HCT116 (cell line): ENCODE measurements at regions not wholly inside any gene's neighbourhood (a gene's known extent, or its start where the extent isn't known, plus 50 kb on each side); places are given as distances from the start of the nearest gene placed in this dataset.

Experiments used
- ATAC-seq: fragments of 200-7000 bp; cut with Tn5 transposase; 2 replicates; pipeline ENCODE4 v1.9.1; 2020; ENCODE audit warnings: mild to moderate bottlenecking, moderate library complexity
- BruUV-seq: library from RNA; stranded (reverse); fragments of 400-500 nt; replicated peaks from 2 replicates; lab custom pipeline; 2021; lab: Mats Ljungman, UMichigan
- CTCF ChIA-PET: fragments of 300-600 bp; sonication (Branson Sonifier 250); formaldehyde crosslinking; loops from one replicate; lab custom pipeline; 2021; ENCODE audit warnings: antibody characterized with exemption; lab: Charles Lee
- POLR2A ChIA-PET: fragments of 300-600, 350-600 bp; sonication (Branson Sonifier 250); formaldehyde crosslinking; loops from one replicate; lab custom pipeline; 2021; ENCODE audit warnings: antibody characterized with exemption; lab: Charles Lee
- RAD21 ChIA-PET, 2 experiments: fragments of 300-600 bp; sonication (Branson Sonifier 250); formaldehyde crosslinking; loops; one replicate each; lab custom pipeline; 2023; ENCODE audit warnings: low total read pairs in 2 of 2; ENCODE audit not compliant: uncharacterized antibody in 2 of 2, unreplicated experiment in 2 of 2, low non-redundant PET in 1 of 2; lab: Charles Lee
- DNase-seq: peaks from one replicate; pipeline ENCODE4 v3.0.0-alpha.2; 2010; ENCODE audit warnings: low read depth, low spot score
- H2AFZ ChIP-seq: fragments of 200-600 bp; shearing (Covaris generic), sonication (generic); 2 replicates; pipeline ENCODE4 v1.6.1; 2017; ENCODE audit warnings: low read depth, mixed run types, mixed read lengths, antibody characterized with exemption, low read length; ENCODE audit not compliant: poor library complexity, severe bottlenecking
- H3K27ac ChIP-seq: 2 replicates; pipeline ENCODE4 v1.5.1; 2012; ENCODE audit warnings: low read depth, low read length
- H3K27me3 ChIP-seq: fragments of 200-600 bp; sonication (generic); 2 replicates; pipeline ENCODE4 v1.6.1; 2016; ENCODE audit warnings: mixed run types, low read length, mixed read lengths; ENCODE audit not compliant: insufficient read depth
- H3K36me3 ChIP-seq, 2 experiments: fragments of 200-500 bp in 1 of 2; fragments of 200-600 bp in 1 of 2; sonication (Bioruptor generic) in 1 of 2; sonication (generic) in 1 of 2; 2 replicates each; pipeline versions ENCODE4 v1.5.1 to v1.6.1; 2014 to 2016; ENCODE audit warnings: low read length in 2 of 2, inconsistent platforms in 1 of 2, mixed read lengths in 1 of 2, mixed run types in 1 of 2; ENCODE audit not compliant: insufficient read depth in 2 of 2, control insufficient read depth in 1 of 2
- H3K4me1 ChIP-seq, 2 experiments: fragments of 200-600 bp in 1 of 2; sonication (generic) in 1 of 2; 2 replicates each; pipeline versions ENCODE4 v1.5.1 to v1.6.1; 2012 to 2017; ENCODE audit warnings: low read length in 2 of 2, inconsistent platforms in 1 of 2, mild to moderate bottlenecking in 1 of 2, mixed read lengths in 1 of 2, mixed run types in 1 of 2, moderate library complexity in 1 of 2; ENCODE audit not compliant: insufficient read depth in 2 of 2, control insufficient read depth in 1 of 2
- H3K4me2 ChIP-seq: fragments of 200-600 bp; sonication (generic); 2 replicates; pipeline ENCODE4 v1.6.1; 2017; ENCODE audit warnings: mixed run types, low read length, mixed read lengths
- H3K4me3 ChIP-seq, 2 experiments: fragments of 200-600 bp in 1 of 2; sonication (generic) in 1 of 2; replicated peaks in 1 of 2; 2 replicates each; pipeline ENCODE4 v1.5.1; 2011 to 2016; ENCODE audit warnings: low read length in 2 of 2, control low read depth in 1 of 2, low read depth in 1 of 2, mild to moderate bottlenecking in 1 of 2, mixed read lengths in 1 of 2, mixed run types in 1 of 2
- H3K79me2 ChIP-seq: fragments of 200-600 bp; sonication (generic); 2 replicates; pipeline ENCODE4 v1.6.1; 2017; ENCODE audit warnings: mild to moderate bottlenecking, mixed run types, low read length, moderate library complexity, mixed read lengths; ENCODE audit not compliant: insufficient read depth
- H3K9ac ChIP-seq: fragments of 200-600 bp; sonication (generic); 2 replicates; pipeline ENCODE4 v1.6.1; 2016; ENCODE audit warnings: low read length, mixed read lengths
- H3K9me2 ChIP-seq: fragments of 200-600 bp; sonication (generic), shearing (Covaris generic); 2 replicates; pipeline ENCODE4 v1.6.1; 2017; ENCODE audit warnings: mixed run types, mild to moderate bottlenecking, moderate library complexity; ENCODE audit not compliant: insufficient read depth
- H3K9me3 ChIP-seq, 2 experiments: fragments of 200-500 bp in 1 of 2; fragments of 200-600 bp in 1 of 2; sonication (Bioruptor generic) in 1 of 2; sonication (generic) in 1 of 2; 2 replicates each; pipeline ENCODE4 v1.6.1; 2014 to 2017; ENCODE audit warnings: low read length in 2 of 2, mixed read lengths in 2 of 2, inconsistent platforms in 1 of 2, low read depth in 1 of 2, mild to moderate bottlenecking in 1 of 2, mixed run types in 1 of 2, moderate library complexity in 1 of 2; ENCODE audit not compliant: control insufficient read depth in 1 of 2, insufficient read depth in 1 of 2
- H4K20me1 ChIP-seq: fragments of 200-600 bp; sonication (generic), shearing (Covaris generic); 2 replicates; pipeline ENCODE4 v1.6.1; 2017; ENCODE audit warnings: mixed run types, mild to moderate bottlenecking, moderate library complexity; ENCODE audit not compliant: insufficient read depth
- ELF1 ChIP-seq: IDR thresholded peaks from 2 replicates; pipeline ENCODE4 v1.6.1; 2012; ENCODE audit warnings: low read depth, borderline replicate concordance
- SIN3A ChIP-seq: IDR thresholded peaks from 2 replicates; pipeline ENCODE4 v1.6.1; 2012; ENCODE audit warnings: low read depth
- TCF7L2 ChIP-seq: IDR thresholded peaks from 2 replicates; pipeline ENCODE4 v1.7.0; 2011; ENCODE audit warnings: borderline replicate concordance, inconsistent platforms; ENCODE audit not compliant: insufficient read depth, insufficient read length; ENCODE audit errors: extremely low read depth
- ZFX ChIP-seq: fragments of 450-650 bp; IDR thresholded peaks from 2 replicates; pipeline ENCODE4 v1.6.1; 2017
- intact Hi-C: fragments of 100-400 bp; cut with micrococcal nuclease; formaldehyde crosslinking; loops from 2 replicates; pipeline ENCODE4 v1.10.0; 2022
- TF ChIP-seq, protein P1 (sequence below): IDR thresholded peaks from 2 replicates; pipeline ENCODE4 v1.6.1; 2012

GRCh38 chr6:87887266-87887665 is 160.4 kb upstream of the SPACA1 start:
- POLR2A ChIA-PET, result no interaction called here
- H3K9me2 ChIP-seq, result no peaks in the 10 kb centered on the region
- intact Hi-C loops, result no loop called here
- H3K9ac ChIP-seq, result no peak overlapping the region
- no peaks in the 10 kb centered on the region for H3K27me3 ChIP-seq
- no peak for ATAC-seq
- H3K4me1 ChIP-seq, result no peaks in the 10 kb centered on the region
- H2AFZ ChIP-seq, result no peak overlapping the region
- no TSS peak for BruUV-seq
- no peak overlapping the region for H3K27ac ChIP-seq
- TF ChIP-seq TCF7L2, result no peak
- TF ChIP-seq, all 23 proteins: peak for 0
- no peak overlapping the region for H3K4me2 ChIP-seq
- no peak for DNase-seq
- no peaks in the 10 kb centered on the region for H3K36me3 ChIP-seq
- no peaks in the 10 kb centered on the region for H4K20me1 ChIP-seq
- RAD21 ChIA-PET, result no interaction called here
- no peaks in the 10 kb centered on the region for H3K79me2 ChIP-seq
- no peak overlapping the region for H3K4me3 ChIP-seq
- CTCF ChIA-PET, result no interaction called here
- H3K9me3 ChIP-seq, result no peaks in the 10 kb centered on the region

DNA sequence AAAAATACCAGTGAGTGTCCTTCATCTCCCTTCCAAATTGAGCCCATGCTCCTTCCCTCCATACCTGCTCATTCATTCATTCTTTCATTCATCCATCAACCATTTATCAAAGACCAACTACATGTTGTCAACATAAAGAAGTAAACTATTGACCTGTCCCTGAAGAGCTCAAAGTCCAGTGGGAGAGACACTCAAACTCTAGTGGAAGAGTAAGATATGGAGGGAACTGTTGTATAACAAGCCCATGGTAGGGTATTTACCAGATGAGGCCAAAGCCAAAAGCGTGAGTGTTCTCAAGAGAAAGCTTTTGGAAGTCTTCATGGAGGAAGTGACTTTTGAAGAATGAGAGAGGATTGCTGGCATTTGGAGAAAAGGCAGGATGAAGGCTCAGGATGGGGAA is 163.4 kb upstream of the SPACA1 start:
- ChIA-PET CTCF (no interaction called here), RAD21 (no interaction called here), POLR2A (no interaction called here)
- no peak overlapping the region for H3K4me3 ChIP-seq
- BruUV-seq, result no TSS peak
- no peaks in the 10 kb centered on the region for H3K36me3 ChIP-seq
- H3K9me2 ChIP-seq, result no peaks in the 10 kb centered on the region
- peaks cover 10% of the 10 kb centered on the region; the same call in 1 of the 2 replicates for H3K27me3 ChIP-seq
- H3K4me2 ChIP-seq, result no peak overlapping the region
- H3K9ac ChIP-seq, result no peak overlapping the region
- TF ChIP-seq ELF1, result no peak
- no peak for TF ChIP-seq SIN3A
- TF ChIP-seq, protein P1, sequence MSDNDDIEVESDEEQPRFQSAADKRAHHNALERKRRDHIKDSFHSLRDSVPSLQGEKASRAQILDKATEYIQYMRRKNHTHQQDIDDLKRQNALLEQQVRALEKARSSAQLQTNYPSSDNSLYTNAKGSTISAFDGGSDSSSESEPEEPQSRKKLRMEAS, result no peak
- TF ChIP-seq ZFX, result no peak
- no peaks in the 10 kb centered on the region for H4K20me1 ChIP-seq
- H3K27ac ChIP-seq, result no peak overlapping the region
- H2AFZ ChIP-seq, result no peak overlapping the region
- H3K79me2 ChIP-seq, result no peaks in the 10 kb centered on the region
- no peaks in the 10 kb centered on the region for H3K9me3 ChIP-seq
- ATAC-seq, result no peak
- intact Hi-C loops, result no loop called here
- DNase-seq, result no peak
- H3K4me1 ChIP-seq, result no peaks in the 10 kb centered on the region
